ENCODE measurements at regions not wholly inside any gene's neighbourhood (a gene's known extent, or its start where the extent isn't known, plus 50 kb on each side); places are given as distances from the start of the nearest gene placed in this dataset.
A peak's percentile ranks its signal among the peaks of the same experiment; 100 is the strongest.

- Histone ChIP-seq H3K4me3 (ENCODE audit: low read depth, low read length) (no peak overlapping the region), H3K36me3 (ENCODE audit: control insufficient read depth, insufficient read depth, low read length) (no peaks in the 10 kb centered on the region), H3K27me3 (ENCODE audit: control insufficient read depth, insufficient read depth, low read length) (no peaks in the 10 kb centered on the region)
- TF ChIP-seq, protein P1, sequence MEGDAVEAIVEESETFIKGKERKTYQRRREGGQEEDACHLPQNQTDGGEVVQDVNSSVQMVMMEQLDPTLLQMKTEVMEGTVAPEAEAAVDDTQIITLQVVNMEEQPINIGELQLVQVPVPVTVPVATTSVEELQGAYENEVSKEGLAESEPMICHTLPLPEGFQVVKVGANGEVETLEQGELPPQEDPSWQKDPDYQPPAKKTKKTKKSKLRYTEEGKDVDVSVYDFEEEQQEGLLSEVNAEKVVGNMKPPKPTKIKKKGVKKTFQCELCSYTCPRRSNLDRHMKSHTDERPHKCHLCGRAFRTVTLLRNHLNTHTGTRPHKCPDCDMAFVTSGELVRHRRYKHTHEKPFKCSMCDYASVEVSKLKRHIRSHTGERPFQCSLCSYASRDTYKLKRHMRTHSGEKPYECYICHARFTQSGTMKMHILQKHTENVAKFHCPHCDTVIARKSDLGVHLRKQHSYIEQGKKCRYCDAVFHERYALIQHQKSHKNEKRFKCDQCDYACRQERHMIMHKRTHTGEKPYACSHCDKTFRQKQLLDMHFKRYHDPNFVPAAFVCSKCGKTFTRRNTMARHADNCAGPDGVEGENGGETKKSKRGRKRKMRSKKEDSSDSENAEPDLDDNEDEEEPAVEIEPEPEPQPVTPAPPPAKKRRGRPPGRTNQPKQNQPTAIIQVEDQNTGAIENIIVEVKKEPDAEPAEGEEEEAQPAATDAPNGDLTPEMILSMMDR (IDR thresholded peaks at IDR 0.05; ENCODE audit: insufficient read depth, low read length, poor library complexity, severe bottlenecking), result no peak
- DNase-seq (ENCODE audit: low read depth), result no peak
These were observed 378.3 kb downstream of the MTX2 start for GRCh38 chr2:176647325-176648165.

DNA sequence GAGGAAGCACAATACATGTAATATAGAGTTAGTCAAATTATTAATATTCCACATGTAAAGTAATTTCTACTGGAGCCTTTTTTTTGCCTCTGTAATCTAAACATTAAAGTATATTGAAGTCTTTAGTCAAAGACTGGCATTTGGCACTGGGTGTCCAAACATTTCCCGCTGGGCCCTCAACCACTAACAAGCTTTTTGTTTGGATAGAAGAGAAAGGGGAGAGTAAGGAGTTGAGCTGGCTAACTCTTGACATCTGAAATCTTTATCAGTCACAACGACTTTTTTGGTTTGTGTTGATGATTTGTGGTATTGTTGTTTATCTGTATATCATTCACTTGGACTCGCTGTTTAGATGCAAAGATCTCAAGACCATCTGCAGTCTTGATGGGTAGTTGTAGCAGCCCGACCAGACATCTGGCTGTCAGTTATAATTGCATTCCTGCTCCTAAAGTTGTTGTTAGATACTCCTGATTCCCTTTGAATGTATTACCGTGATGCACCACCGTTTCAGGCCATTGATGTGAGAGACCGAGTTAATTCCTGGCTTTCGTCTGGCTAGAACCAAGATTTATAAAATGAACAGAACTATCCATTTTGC lies 379.6 kb downstream of the MTX2 start:
- Histone ChIP-seq H3K36me3 (ENCODE audit: control insufficient read depth, insufficient read depth, low read length) (no peaks in the 10 kb centered on the region), H3K27me3 (ENCODE audit: control insufficient read depth, insufficient read depth, low read length) (no peaks in the 10 kb centered on the region), H3K4me3 (ENCODE audit: low read depth, low read length) (no peak overlapping the region)
- DNase-seq (ENCODE audit: low read depth), result no peak
- TF ChIP-seq, protein P1 (IDR thresholded peaks at IDR 0.05; ENCODE audit: insufficient read depth, low read length, poor library complexity, severe bottlenecking), result no peak

DNA sequence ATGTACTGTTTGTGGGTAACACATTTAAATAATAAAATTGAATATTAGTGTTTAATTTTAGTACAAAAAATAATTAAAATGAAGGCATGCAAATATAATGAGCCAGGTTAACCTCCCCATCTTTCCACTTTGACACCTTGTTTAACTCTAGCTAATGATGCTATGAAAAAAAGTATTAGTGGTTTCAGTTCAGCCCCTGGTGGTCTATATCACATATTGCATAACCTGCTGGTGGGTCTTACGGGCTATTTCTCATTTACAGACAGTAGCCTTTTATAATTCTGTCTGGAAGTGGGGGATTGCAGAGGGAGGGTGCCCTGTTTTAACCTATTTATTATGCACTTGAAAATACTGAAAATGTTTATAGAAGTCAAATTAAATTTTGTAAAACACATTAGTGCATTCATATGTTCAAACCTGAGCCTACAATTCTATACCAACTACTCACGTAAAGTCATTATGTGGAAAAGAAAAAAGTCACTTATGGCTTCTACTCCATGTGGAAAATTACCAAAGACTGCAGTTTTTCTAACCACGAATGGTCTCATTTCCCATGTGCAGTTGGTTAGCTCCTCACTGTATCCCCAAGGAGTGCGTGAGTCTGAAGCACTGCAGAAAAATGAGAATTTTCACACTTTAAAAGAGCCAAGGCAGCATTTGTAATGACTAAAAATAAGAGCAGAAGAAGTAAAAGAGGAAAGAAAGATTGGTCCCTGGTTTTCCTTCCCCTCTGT lies 381.0 kb downstream of the MTX2 start:
- H3K27me3 ChIP-seq (ENCODE audit: control insufficient read depth, insufficient read depth, low read length), result no peaks in the 10 kb centered on the region
- TF ChIP-seq, protein P1 (IDR thresholded peaks at IDR 0.05; ENCODE audit: insufficient read depth, low read length, poor library complexity, severe bottlenecking), result peak; percentile 28
- H3K36me3 ChIP-seq (ENCODE audit: control insufficient read depth, insufficient read depth, low read length), result no peaks in the 10 kb centered on the region

GRCh38 chr2:176650838-176651555 lies 381.8 kb downstream of the MTX2 start:
- TF ChIP-seq, protein P1 (IDR thresholded peaks at IDR 0.05; ENCODE audit: insufficient read depth, low read length, poor library complexity, severe bottlenecking), result no peak
- DNase-seq (ENCODE audit: low read depth), result no peak

More for the DNA sequence above, 381.0 kb downstream of the MTX2 start:
- H3K4me3 ChIP-seq (ENCODE audit: low read depth, low read length), result no peak overlapping the region
- no peak for DNase-seq (ENCODE audit: low read depth)

GRCh38 chr2:176652300-176653182 lies 383.3 kb downstream of the MTX2 start:
- no peak for DNase-seq (ENCODE audit: low read depth)
- H3K36me3 ChIP-seq (ENCODE audit: control insufficient read depth, insufficient read depth, low read length), result no peaks in the 10 kb centered on the region
- no peak overlapping the region for H3K4me3 ChIP-seq (ENCODE audit: low read depth, low read length)
- no peaks in the 10 kb centered on the region for H3K27me3 ChIP-seq (ENCODE audit: control insufficient read depth, insufficient read depth, low read length)
- TF ChIP-seq, protein P1 (IDR thresholded peaks at IDR 0.05; ENCODE audit: insufficient read depth, low read length, poor library complexity, severe bottlenecking), result peak; percentile 67

More at GRCh38 chr2:176650838-176651555, 381.8 kb downstream of the MTX2 start:
- Histone ChIP-seq H3K4me3 (ENCODE audit: low read depth, low read length) (no peak overlapping the region), H3K27me3 (ENCODE audit: control insufficient read depth, insufficient read depth, low read length) (no peaks in the 10 kb centered on the region), H3K36me3 (ENCODE audit: control insufficient read depth, insufficient read depth, low read length) (no peaks in the 10 kb centered on the region)
